ENCODE measurements at regions not wholly inside any gene's neighbourhood (a gene's known extent, or its start where the extent isn't known, plus 50 kb on each side); places are given as distances from the start of the nearest gene placed in this dataset.

DNA sequence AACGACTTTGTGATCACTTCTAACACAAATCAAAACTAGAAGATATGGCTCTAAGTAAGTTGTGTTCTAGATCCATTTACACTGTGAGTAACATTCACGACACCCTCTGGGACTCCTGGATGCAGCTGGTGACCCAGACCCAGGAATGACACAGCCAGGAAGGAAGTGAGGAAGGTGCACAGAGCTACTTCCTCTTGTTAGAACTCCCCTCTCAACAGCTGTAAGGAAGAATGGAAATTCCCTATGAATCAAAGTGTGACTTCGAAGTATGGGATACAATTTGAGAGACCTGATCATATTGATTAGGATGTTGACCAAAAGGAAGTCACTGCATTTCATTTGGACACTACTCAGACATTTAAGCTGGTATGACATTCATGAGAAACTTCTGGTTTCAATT, 185.3 kb downstream of the NRIP1 start:
- no peak overlapping the region for H3K4me2 ChIP-seq (ENCODE audit: insufficient read depth, insufficient read length, low read length)
- H3K36me3 Mint-ChIP-seq (ENCODE audit: insufficient read depth in 1 of 3, low read depth in 3 of 3) = no peaks in the 10 kb centered on the region
- no peak overlapping the region for H3K56ac ChIP-seq (ENCODE audit: insufficient read length, low read depth, low read length)
- peaks cover 0 to 2% of the 10 kb centered on the region in 2 experiments; a peak in 2 of 4 replicates for H3K4me1 Mint-ChIP-seq
- WGBS (ENCODE audit: extremely low coverage, insufficient read length, low lambda C conversion rate) = no CpG with 5 or more reads among the region's 3 CpGs
- no peaks in the 10 kb centered on the region for H3K27me3 ChIP-seq (ENCODE audit: insufficient read depth, low read length)
- H3K79me2 ChIP-seq (ENCODE audit: insufficient read depth, low read length) = no peaks in the 10 kb centered on the region
- no peak for DNase-seq
- H2BK120ac ChIP-seq (ENCODE audit: low read depth, low read length, poor library complexity, severe bottlenecking) = no peak overlapping the region
- H3K27me3 Mint-ChIP-seq (ENCODE audit: low read depth) = no peaks in the 10 kb centered on the region
- no peak overlapping the region for H3K14ac ChIP-seq (ENCODE audit: insufficient read depth, low read length)
- H2AFZ ChIP-seq (ENCODE audit: low read length) = no peak overlapping the region
- no peak overlapping the region for H4K91ac ChIP-seq (ENCODE audit: insufficient read length, low read depth, low read length)
- no peaks in the 10 kb centered on the region; a peak in 1 of 5 replicates for H3K9me3 Mint-ChIP-seq
- H3K4ac ChIP-seq (ENCODE audit: low read depth, low read length) = no peak overlapping the region
- H3K27ac Mint-ChIP-seq = no peak overlapping the region; a peak in 1 of 7 replicates
- no peak overlapping the region for H2AK5ac ChIP-seq (ENCODE audit: insufficient read length, low read length)
- H4K20me1 ChIP-seq (ENCODE audit: control insufficient read depth, insufficient read depth, insufficient read length) = no peaks in the 10 kb centered on the region
- no peak overlapping the region for H3K23ac ChIP-seq (ENCODE audit: insufficient read length, low read depth, low read length)
- no peak overlapping the region for H2BK15ac ChIP-seq (ENCODE audit: low read depth, low read length)
- no peak overlapping the region for H4K5ac ChIP-seq (ENCODE audit: insufficient read length, low read depth, low read length)
- no peaks in the 10 kb centered on the region for H3K23me2 ChIP-seq (ENCODE audit: insufficient read length, low read depth, low read length, poor library complexity, severe bottlenecking)
- H3K4me1 ChIP-seq (ENCODE audit: insufficient read depth, low read length) = no peaks in the 10 kb centered on the region
- no peaks in the 10 kb centered on the region for H3K9me3 ChIP-seq (ENCODE audit: control insufficient read depth, low read depth, low read length)
- no peak overlapping the region for H3K27ac ChIP-seq (ENCODE audit: insufficient read length, low read depth, low read length)
- no peak overlapping the region for H2BK12ac ChIP-seq (ENCODE audit: insufficient read length, low read depth, low read length)
- TF ChIP-seq, protein P1, sequence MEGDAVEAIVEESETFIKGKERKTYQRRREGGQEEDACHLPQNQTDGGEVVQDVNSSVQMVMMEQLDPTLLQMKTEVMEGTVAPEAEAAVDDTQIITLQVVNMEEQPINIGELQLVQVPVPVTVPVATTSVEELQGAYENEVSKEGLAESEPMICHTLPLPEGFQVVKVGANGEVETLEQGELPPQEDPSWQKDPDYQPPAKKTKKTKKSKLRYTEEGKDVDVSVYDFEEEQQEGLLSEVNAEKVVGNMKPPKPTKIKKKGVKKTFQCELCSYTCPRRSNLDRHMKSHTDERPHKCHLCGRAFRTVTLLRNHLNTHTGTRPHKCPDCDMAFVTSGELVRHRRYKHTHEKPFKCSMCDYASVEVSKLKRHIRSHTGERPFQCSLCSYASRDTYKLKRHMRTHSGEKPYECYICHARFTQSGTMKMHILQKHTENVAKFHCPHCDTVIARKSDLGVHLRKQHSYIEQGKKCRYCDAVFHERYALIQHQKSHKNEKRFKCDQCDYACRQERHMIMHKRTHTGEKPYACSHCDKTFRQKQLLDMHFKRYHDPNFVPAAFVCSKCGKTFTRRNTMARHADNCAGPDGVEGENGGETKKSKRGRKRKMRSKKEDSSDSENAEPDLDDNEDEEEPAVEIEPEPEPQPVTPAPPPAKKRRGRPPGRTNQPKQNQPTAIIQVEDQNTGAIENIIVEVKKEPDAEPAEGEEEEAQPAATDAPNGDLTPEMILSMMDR (conservative IDR thresholded peaks at IDR 0.05) = no peak
- H2BK20ac ChIP-seq (ENCODE audit: low read depth, low read length, poor library complexity, severe bottlenecking) = no peak overlapping the region
- H3K79me1 ChIP-seq (ENCODE audit: insufficient read depth, low read depth, low read length, poor library complexity, severe bottlenecking) = no peaks in the 10 kb centered on the region
- no peak overlapping the region for H4K8ac ChIP-seq (replicated peaks; ENCODE audit: insufficient read length, low read depth, low read length)
- no peak overlapping the region for H2BK5ac ChIP-seq (ENCODE audit: insufficient read length, low read length)
- H3K9ac ChIP-seq (ENCODE audit: extremely low read depth, insufficient read length, low read length) = no peak overlapping the region
- H3T11ph ChIP-seq (ENCODE audit: low read length) = no peak overlapping the region
- no peak overlapping the region for H3K4me3 Mint-ChIP-seq
- no peak overlapping the region for H3K18ac ChIP-seq (ENCODE audit: insufficient read length, low read depth, low read length)

Measured in H9 (cell line).